ENCODE measurements at regions not wholly inside any gene's neighbourhood (a gene's known extent, or its start where the extent isn't known, plus 50 kb on each side); places are given as distances from the start of the nearest gene placed in this dataset.

GRCh38 chr19:33941133-33941532, 144.5 kb downstream of the KCTD15 start:
- no peak for TF ChIP-seq CTCF (IDR thresholded peaks at IDR 0.05)
- no peak for TF ChIP-seq POLR2AphosphoS5 (IDR thresholded peaks at IDR 0.05)

Measured in stomach (tissue), 4 donors.